Retinal pigment epithelial cell (primary cell): ENCODE measurements at regions not wholly inside any gene's neighbourhood (a gene's known extent, or its start where the extent isn't known, plus 50 kb on each side); places are given as distances from the start of the nearest gene placed in this dataset.

Source experiments
- DNase-seq: peaks from one replicate; pipeline ENCODE4 v3.0.0-alpha.2; 2010; ENCODE audit warnings: low read depth
- H3K4me3 ChIP-seq: 2 replicates; pipeline ENCODE4 v1.5.1; 2011; ENCODE audit warnings: mild to moderate bottlenecking, low read length, control low read depth, moderate library complexity
- TF ChIP-seq, protein P1 (sequence below): conservative IDR thresholded peaks from 2 replicates; pipeline ENCODE4 v1.5.1; 2011; ENCODE audit warnings: low read depth, low read length, control low read depth, inconsistent platforms

GRCh38 chr10:109127363-109127762 lies 795.9 kb downstream of the XPNPEP1 start:
- no peak for DNase-seq
- no peak overlapping the region for H3K4me3 ChIP-seq
- TF ChIP-seq, protein P1, sequence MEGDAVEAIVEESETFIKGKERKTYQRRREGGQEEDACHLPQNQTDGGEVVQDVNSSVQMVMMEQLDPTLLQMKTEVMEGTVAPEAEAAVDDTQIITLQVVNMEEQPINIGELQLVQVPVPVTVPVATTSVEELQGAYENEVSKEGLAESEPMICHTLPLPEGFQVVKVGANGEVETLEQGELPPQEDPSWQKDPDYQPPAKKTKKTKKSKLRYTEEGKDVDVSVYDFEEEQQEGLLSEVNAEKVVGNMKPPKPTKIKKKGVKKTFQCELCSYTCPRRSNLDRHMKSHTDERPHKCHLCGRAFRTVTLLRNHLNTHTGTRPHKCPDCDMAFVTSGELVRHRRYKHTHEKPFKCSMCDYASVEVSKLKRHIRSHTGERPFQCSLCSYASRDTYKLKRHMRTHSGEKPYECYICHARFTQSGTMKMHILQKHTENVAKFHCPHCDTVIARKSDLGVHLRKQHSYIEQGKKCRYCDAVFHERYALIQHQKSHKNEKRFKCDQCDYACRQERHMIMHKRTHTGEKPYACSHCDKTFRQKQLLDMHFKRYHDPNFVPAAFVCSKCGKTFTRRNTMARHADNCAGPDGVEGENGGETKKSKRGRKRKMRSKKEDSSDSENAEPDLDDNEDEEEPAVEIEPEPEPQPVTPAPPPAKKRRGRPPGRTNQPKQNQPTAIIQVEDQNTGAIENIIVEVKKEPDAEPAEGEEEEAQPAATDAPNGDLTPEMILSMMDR, result no peak

GRCh38 chr10:109126541-109126940 lies 796.8 kb downstream of the XPNPEP1 start:
- TF ChIP-seq, protein P1, result no peak
- no peak overlapping the region for H3K4me3 ChIP-seq
- DNase-seq, result no peak

GRCh38 chr10:109126016-109126415 lies 797.3 kb downstream of the XPNPEP1 start:
- H3K4me3 ChIP-seq, result no peak overlapping the region
- no peak for DNase-seq
- TF ChIP-seq, protein P1, result no peak

- no peak for DNase-seq
- no peak overlapping the region for H3K4me3 ChIP-seq
- TF ChIP-seq, protein P1, result no peak
These were observed 808.1 kb downstream of the XPNPEP1 start for GRCh38 chr10:109115179-109115578.

GRCh38 chr10:109114579-109114978 lies 808.7 kb downstream of the XPNPEP1 start:
- no peak for DNase-seq
- TF ChIP-seq, protein P1, result no peak
- H3K4me3 ChIP-seq, result no peak overlapping the region

GRCh38 chr10:109106604-109107003 lies 816.7 kb downstream of the XPNPEP1 start:
- H3K4me3 ChIP-seq, result no peak overlapping the region
- TF ChIP-seq, protein P1, result no peak
- DNase-seq, result no peak

DNA sequence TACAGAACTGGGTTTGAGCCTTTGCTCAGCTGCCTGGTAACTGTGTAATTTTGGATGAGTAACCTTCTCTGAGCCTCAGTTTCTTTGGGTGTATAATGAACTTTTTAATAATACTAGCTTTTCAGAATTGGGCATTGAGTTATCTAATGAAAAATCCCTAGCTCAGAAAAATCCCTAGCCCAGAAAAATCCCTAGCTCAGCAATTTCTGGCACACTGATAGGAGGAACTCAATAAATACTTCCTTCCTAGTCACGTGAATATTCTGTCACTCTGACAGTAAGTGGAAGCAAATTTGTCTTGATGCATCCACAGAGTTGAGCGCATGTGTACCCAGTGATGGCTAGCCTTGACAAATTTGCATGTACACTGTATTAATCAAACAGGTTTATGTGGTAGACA lies 817.6 kb downstream of the XPNPEP1 start:
- no peak overlapping the region for H3K4me3 ChIP-seq
- DNase-seq, result no peak
- TF ChIP-seq, protein P1, result no peak
